BE2C (cell line): ENCODE measurements at regions not wholly inside any gene's neighbourhood (a gene's known extent, or its start where the extent isn't known, plus 50 kb on each side); places are given as distances from the start of the nearest gene placed in this dataset.

Experiments
- DNase-seq: peaks from one replicate; pipeline ENCODE4 v3.0.0-alpha.2; 2020
- H3K27me3 ChIP-seq: fragments of 250-450 bp; sonication (Bioruptor Pico); 2 replicates; pipeline ENCODE4 v1.5.1; 2020; ENCODE audit warnings: mild to moderate bottlenecking
- H3K36me3 ChIP-seq: fragments of 250-450 bp; sonication (Bioruptor Pico); 2 replicates; pipeline ENCODE4 v1.5.1; 2020; ENCODE audit warnings: mild to moderate bottlenecking
- H3K4me1 ChIP-seq: fragments of 250-450 bp; sonication (Bioruptor Pico); 2 replicates; pipeline ENCODE4 v1.5.1; 2020
- H3K4me3 ChIP-seq: 2 replicates; pipeline ENCODE4 v1.5.1; 2011; ENCODE audit warnings: low read depth, low read length
- H3K9me3 ChIP-seq: fragments of 250-450 bp; sonication (Bioruptor Pico); 2 replicates; pipeline ENCODE4 v1.5.1; 2020
- TF ChIP-seq, protein P1 (sequence below): IDR thresholded peaks from 2 replicates; pipeline ENCODE4 v1.5.1; 2012; ENCODE audit warnings: mild to moderate bottlenecking, low read depth, low read length

DNA sequence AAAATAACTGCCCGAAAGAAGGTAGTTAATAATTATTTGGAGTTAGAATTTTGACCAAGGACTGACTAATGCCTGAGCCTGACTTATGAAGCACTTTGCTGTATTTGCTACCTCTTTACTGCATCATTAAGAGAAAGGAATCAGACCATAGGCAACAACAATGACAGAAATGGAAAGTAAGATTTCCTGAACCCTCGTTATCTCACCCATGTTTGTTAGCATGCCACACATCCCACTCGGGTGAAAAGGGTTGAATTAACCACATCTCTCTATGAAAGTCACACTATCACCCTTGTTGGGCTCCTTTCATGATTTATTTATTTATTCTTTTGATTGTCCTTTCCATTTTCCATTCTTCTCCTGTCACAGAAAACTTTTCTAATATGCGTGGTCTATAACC is 59.6 kb downstream of the OLIG3 start:
- TF ChIP-seq, protein P1, sequence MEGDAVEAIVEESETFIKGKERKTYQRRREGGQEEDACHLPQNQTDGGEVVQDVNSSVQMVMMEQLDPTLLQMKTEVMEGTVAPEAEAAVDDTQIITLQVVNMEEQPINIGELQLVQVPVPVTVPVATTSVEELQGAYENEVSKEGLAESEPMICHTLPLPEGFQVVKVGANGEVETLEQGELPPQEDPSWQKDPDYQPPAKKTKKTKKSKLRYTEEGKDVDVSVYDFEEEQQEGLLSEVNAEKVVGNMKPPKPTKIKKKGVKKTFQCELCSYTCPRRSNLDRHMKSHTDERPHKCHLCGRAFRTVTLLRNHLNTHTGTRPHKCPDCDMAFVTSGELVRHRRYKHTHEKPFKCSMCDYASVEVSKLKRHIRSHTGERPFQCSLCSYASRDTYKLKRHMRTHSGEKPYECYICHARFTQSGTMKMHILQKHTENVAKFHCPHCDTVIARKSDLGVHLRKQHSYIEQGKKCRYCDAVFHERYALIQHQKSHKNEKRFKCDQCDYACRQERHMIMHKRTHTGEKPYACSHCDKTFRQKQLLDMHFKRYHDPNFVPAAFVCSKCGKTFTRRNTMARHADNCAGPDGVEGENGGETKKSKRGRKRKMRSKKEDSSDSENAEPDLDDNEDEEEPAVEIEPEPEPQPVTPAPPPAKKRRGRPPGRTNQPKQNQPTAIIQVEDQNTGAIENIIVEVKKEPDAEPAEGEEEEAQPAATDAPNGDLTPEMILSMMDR, result no peak
- H3K9me3 ChIP-seq, result no peaks in the 10 kb centered on the region
- no peak for DNase-seq
- H3K27me3 ChIP-seq, result no peaks in the 10 kb centered on the region; the same call in 1 of the 2 replicates
- H3K36me3 ChIP-seq, result no peaks in the 10 kb centered on the region
- no peak overlapping the region for H3K4me3 ChIP-seq
- H3K4me1 ChIP-seq, result peaks cover 18% of the 10 kb centered on the region

DNA sequence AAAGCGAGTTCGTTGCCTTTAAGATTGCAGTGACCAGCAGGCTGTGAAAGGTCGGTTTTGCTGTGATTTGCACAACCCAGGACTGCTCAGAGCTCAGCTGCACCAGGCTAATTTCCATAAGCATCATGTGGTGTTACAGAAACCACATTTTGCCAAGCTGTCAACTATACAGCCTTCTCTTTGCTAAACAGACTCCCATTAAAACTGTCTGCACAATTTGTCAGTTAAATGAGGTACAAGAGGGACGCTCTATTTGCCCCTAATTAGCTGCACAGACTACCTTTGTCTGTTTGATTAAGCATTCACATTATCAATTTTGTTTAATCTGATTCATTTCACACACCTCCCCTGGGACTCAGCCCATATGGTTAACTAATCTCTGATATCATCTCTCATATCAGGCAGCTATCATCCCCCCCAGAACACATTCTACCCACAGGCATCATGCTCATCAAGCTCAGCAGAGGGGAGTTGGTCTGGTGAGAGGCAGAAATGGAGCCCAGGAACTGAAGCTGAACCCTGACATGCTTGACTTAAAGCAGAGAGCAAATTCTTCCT is 62.1 kb downstream of the OLIG3 start:
- TF ChIP-seq, protein P1, result no peak
- H3K36me3 ChIP-seq, result no peaks in the 10 kb centered on the region
- no peak for DNase-seq
- H3K27me3 ChIP-seq, result no peaks in the 10 kb centered on the region
- peaks cover 28% of the 10 kb centered on the region for H3K4me1 ChIP-seq
- no peak overlapping the region for H3K4me3 ChIP-seq
- no peaks in the 10 kb centered on the region for H3K9me3 ChIP-seq

DNA sequence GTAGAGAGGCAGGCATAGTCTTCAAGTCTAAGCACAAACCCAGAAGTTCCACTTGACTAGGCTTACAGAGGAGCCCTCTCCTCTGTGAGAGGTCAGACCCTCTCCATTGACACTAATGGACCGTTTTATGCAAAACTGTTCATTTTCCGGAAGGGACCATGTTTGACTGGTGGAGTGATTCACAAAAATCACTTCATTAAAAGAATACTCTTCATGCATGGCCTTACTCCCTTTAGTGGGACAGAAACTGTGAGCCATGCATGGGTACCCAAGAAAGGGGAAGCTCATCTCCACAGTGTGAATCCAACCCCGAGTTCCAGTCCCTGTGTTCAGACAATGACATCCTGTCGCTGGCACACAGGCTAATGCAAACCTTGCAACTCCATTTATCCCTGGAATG is 63.2 kb downstream of the OLIG3 start:
- Histone ChIP-seq H3K4me3 (no peak overlapping the region), H3K9me3 (no peaks in the 10 kb centered on the region), H3K36me3 (no peaks in the 10 kb centered on the region), H3K27me3 (no peaks in the 10 kb centered on the region), H3K4me1 (peaks cover 28% of the 10 kb centered on the region)
- TF ChIP-seq, protein P1, result no peak
- no peak for DNase-seq

DNA sequence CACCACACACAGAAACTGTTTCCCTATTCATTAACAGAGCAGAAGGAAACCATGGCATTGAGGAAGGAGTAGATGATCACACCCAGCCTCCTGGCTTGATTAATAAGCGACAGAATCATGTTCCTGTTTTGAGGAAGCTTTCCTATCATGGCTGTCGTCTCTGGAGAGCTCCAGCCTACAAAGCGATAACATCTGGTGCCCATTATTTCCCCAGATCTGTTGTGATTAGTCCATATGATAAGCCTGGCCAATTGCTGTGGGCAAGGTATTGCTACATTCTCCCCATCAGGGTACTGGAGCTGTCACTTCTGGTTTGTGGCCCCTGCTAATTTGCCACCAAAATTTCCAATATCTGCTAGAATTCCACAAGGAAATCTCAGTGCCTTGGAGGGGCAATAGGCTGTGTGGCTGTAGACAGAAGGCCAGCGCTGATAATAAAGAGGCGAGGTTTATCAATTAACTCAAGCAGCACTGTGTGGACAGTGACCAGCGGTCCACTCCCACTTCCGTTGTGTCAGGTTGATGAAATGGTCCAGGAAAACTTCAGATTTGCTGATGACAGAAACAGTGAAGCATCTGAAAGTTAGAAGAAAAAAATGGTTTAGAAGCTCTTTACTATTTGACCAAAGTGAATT is 66.4 kb downstream of the OLIG3 start:
- Histone ChIP-seq H3K9me3 (no peaks in the 10 kb centered on the region), H3K4me1 (peaks cover 27% of the 10 kb centered on the region), H3K27me3 (no peaks in the 10 kb centered on the region), H3K4me3 (peak overlapping the region; percentile 25), H3K36me3 (no peaks in the 10 kb centered on the region)
- no peak for DNase-seq
- TF ChIP-seq, protein P1, result no peak

DNA sequence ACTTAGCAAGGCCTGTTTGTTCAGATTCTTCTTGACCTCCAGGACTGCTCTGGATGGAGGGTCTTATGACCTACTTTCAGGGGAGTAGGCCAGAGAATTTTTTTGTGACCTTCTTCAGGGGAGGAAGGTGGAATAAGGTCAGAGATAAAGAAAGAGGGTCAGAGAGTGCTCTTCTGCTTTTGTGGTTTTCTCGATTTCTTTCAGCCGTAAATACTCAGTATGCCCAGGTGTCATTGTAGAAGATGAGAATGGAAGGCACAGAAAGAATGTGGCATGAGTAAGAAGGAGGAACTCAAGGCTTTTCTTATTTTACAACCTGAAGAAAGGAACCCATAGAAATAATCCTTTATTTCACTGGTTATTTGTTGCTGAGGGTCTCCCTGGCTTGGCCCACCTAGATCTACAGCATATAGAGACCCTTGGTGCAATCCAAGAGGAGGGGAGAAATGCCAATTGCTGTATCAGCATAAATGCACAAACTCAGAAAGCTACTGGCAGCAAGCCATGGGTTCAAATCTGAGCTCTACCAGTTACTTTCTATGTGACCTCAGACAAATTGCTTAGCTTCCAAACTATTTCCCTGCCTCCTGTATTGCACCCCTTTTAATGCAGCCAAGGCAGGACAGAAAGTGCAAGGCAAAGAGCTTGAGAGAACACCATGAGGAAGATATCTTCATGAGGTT is 68.0 kb downstream of the OLIG3 start:
- no peak overlapping the region for H3K4me3 ChIP-seq
- no peak for DNase-seq
- peaks cover 12% of the 10 kb centered on the region for H3K4me1 ChIP-seq
- no peaks in the 10 kb centered on the region for H3K36me3 ChIP-seq
- H3K9me3 ChIP-seq, result no peaks in the 10 kb centered on the region
- TF ChIP-seq, protein P1, result no peak
- H3K27me3 ChIP-seq, result no peaks in the 10 kb centered on the region

DNA sequence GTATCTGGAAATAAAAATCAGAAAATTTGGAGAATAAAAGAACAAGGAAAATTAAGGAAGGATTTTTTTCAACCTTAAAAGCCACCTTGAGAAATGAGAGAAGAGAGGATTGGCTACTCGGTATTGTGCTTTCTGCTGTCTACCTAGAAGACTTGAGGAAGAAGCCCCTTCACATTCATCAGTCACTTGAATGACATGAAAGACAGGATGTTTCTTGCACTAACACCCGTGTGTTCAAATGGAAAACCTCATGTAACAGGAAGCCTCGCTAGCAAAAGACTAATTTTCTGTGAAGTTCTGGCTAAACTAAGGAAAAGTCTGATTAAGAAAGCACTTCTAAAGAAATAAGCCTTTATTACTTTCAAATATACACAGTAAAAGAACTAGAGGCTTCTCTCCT is 69.9 kb downstream of the OLIG3 start:
- Histone ChIP-seq H3K4me1 (peaks cover 10% of the 10 kb centered on the region), H3K27me3 (no peaks in the 10 kb centered on the region), H3K36me3 (no peaks in the 10 kb centered on the region), H3K9me3 (no peaks in the 10 kb centered on the region), H3K4me3 (no peak overlapping the region)
- TF ChIP-seq, protein P1, result no peak
- no peak for DNase-seq
